ENCODE measurements at regions not wholly inside any gene's neighbourhood (a gene's known extent, or its start where the extent isn't known, plus 50 kb on each side); places are given as distances from the start of the nearest gene placed in this dataset.

DNA sequence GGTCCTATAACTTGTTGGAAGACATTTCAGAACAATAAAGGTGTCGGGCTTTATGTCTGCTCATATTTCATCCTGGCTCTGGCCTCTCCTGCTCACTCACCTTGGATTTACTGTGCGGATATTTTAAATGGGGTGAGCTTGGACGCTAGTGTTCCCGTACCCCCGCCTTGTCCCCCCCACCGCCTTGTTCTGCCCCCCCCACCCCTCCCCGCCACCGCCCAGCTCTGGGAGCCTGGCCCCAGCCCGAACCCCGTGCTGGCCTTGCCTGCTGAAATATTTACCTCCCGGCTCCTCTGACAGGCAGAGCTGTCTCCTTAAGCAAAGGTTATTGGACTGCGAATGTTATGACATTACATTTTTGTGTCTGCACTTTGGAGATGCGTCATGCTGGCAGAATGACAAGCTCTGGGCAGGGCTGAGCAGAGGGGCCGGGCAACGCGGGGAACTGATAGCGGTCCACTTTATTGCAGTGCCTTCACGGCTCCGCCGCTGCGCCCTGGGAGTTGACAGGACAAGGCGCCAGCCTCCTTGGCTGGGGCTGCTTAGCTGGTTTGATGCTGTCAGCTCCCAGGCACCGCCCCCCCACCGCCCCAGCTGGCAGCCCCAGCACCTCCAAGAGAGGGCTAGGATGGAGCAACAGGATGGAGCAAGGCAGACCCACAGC lies 222.5 kb upstream of the GSE1 start:
- DNase-seq (ENCODE audit: low read depth), result no peak

DNA sequence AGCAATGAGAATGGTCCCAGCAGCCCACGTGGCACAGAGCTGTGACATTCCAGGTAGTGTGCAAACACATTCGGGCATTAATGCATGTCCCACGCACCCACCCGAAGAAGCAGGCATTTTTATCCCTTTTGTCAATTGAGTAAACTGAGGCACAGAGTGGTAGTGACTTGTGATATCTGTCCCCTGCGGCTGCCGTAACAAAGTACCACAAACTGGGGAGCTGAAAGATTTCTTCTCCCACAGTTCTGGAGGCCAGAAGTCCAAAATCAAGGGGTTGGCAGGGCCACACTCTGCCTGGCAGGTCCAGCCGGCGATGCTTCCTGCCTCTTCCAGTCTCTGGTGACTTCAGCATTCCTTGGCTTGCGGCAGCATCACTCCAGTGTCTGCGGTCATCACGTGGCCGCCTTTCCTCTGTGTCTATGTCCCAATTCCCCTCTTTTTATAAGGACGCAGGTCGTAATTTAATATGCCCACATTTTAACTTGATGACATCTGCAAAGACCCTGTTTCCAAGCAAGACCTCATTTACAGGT lies 221.9 kb upstream of the GSE1 start:
- no peak for DNase-seq (ENCODE audit: low read depth)

- DNase-seq (ENCODE audit: low read depth), result no peak
Measured at GRCh38 chr16:85391769-85392583, 221.1 kb upstream of the GSE1 start.

- DNase-seq (ENCODE audit: low read depth), result no peak
Measured at GRCh38 chr16:85392756-85393673, 220.1 kb upstream of the GSE1 start.

DNA sequence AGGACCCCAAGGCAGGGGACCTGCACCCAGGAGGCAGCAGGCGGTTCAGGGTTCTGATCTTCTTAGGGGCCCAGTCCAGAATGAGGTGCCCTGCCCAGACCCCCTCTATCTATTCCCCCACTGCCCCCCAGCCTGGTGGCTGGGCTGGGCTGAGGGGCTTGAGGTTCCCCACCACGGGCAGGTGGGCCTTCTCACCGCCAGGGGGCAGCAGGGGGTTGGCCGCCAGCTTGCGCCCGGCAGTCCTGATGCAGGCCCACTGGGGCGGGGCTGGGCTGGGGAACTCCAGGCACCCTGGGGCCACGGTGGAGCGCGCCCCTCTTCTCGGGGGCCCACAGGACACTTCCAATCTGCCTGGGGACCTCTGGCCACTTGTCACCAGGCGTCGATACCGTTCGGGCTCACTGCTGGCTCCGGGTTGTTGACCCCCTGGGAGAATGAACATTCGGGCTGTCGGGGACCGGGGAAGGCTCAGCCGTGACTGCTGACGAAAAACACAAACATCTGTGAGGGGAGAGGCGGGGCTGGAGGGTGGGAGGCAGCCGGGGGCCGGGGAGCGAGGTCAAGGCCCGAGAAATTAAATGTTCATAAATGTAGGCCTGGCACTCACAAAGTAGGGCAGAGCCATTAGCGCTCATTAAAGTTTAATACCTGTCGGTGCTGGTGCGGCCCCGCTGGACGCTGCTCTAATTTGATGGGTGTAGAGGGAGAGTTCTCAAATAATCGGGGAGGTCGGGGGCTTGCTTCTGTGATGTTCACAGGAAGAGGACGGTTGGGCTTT lies 219.3 kb upstream of the GSE1 start:
- peak; percentile 32 for DNase-seq (ENCODE audit: low read depth)

GRCh38 chr16:85394456-85395206 lies 218.5 kb upstream of the GSE1 start:
- DNase-seq (ENCODE audit: low read depth), result no peak

GRCh38 chr16:85395207-85395912 lies 217.8 kb upstream of the GSE1 start:
- no peak for DNase-seq (ENCODE audit: low read depth)

DNA sequence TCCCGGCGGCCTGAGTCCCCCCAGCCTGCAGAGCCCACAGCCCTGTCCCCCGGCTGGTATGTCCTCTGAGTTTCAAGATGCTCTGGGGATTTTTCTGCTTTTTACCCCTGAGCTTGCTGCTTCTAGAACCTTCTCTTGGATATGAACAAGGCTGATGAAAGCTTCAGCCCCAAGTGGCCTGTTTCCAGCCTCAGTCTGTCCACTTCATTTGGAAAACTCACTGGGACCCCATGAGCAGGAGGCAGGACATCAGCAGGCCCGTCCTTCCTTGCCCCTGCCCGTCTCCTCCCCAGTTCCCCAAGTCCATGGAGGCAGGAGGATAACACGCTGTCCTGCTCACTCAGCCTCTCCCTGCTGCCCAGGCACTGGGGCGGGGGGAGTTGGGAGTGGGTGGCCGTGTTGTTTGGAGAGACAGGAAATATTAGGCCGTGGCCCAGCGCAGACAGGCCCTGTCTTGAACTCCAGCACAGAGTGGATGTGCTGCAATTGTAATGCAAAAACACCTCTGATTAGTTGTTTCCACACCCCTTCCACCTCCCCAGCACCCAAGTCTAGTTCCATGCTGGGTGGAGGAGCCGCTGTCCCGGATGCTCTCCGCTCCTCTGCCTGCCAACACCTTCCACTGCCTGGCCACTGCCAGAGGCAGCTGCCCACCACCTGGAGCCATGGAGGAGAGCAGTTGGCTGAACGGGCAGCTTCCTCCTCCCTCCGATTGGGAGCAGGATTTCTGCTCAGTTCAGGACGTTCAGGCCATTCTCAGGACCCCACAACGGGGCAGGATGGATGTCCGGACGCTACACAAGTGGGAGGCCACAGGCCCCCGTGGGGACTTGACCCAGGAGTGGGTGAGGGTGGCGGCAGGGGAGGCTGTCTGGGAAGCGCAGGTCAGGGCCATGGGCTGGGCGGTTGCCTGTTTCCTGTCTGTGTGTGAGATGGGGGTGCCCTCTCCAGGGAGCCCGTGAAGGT lies 216.9 kb upstream of the GSE1 start:
- DNase-seq (ENCODE audit: low read depth), result no peak

- no peak for DNase-seq (ENCODE audit: low read depth)
Measured at GRCh38 chr16:85396879-85397871, 215.9 kb upstream of the GSE1 start.

DNA sequence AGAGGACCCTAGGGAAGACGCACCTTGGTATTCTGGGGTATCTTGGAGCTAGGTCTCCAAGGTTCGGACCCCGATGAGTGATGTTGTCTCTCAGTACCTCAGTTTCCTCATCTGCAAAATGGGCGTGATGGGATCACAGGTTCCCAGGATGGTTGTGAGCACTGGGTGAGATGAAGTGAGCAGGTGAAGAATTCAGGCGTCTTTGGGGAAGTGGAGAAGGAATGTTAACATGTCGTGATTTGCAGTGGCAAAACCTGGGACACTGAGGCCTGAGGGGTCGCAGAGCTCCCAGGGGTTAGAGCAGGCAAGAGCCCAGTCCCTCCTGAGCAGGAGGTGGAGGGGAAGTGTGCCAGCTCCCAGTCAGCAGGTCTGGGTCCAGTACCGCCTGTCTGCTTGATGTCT lies 215.1 kb upstream of the GSE1 start:
- DNase-seq (ENCODE audit: low read depth), result no peak

GRCh38 chr16:85398688-85399582 lies 214.2 kb upstream of the GSE1 start:
- no peak for DNase-seq (ENCODE audit: low read depth)

DNA sequence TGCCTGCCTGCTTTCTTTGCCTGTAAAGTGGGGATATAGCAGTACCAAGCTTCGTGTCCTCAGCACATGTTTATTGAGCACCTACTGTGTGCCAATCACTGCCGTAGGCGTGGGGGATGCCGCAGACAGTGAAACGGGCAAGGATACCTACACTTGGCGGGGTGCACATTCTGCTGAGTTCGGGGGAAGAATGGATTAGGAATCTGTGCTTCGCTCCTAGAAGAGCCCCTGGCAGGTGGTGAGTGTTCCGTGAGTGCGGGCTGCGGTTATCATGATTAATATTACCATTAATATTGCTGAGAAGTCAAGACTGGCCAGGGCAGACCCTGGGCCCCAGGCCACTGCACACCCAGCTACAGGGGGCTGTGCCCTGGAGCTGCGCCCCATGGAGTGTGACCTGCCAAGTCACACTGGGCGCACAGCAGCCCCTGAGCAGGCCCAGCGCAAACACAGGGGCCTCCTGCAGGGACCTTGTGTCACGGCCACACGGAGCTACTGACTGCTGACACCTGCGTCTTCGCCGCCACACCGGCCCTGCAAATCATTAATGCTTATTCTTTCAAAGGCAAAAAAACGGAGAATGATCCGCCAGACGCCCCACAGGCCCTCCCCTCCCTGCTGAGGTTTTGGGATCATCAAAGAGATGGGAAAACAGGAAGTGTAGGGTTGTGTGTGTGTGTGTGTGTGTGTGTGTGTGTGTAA lies 213.4 kb upstream of the GSE1 start:
- no peak for DNase-seq (ENCODE audit: low read depth)

GRCh38 chr16:85400305-85401205 lies 212.6 kb upstream of the GSE1 start:
- DNase-seq (ENCODE audit: low read depth), result no peak

DNA sequence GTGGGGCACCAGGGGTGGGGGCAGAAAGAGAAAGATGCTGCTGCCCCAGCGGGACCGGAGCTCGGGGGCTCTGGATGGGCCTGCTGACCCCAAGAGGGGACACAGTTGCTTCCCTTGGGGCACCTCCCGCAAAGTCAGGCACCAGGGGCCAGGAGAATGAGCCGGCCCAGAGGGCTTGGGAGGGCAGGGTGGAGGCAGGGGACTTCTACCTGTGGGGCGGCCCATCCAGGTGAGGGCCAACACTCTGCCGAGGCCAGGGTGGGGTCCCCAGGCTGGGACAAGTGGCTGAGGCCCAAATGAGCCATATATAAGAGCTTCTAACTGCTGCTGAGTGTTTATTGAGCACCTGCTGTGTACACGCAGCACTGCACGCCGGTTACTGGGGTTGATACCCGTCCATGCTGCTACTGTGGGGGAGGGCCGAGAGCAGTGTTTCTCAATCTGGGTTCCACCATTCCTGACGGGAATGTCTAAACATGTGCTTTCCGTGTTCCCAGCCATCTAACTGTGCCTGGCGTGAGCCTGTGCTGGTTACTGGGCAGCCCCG lies 211.7 kb upstream of the GSE1 start:
- no peak for DNase-seq (ENCODE audit: low read depth)
